ENCODE measurements at regions not wholly inside any gene's neighbourhood (a gene's known extent, or its start where the extent isn't known, plus 50 kb on each side); places are given as distances from the start of the nearest gene placed in this dataset.

- H3K27ac Mint-ChIP-seq (ENCODE audit: unreplicated experiment), result no peak overlapping the region
- no peak for DNase-seq
- no TSS peak for BruUV-seq (replicated peaks)
- H3K4me3 Mint-ChIP-seq (ENCODE audit: low read depth, unreplicated experiment), result no peak overlapping the region
- intact Hi-C loops (cut with micrococcal nuclease; ENCODE audit: unreplicated experiment), result no loop called here
- no peaks in the 10 kb centered on the region for H3K27me3 Mint-ChIP-seq (ENCODE audit: unreplicated experiment)
- CTCF ChIA-PET, result no interaction called here
- no peak for TF ChIP-seq CTCF (IDR thresholded peaks at IDR 0.05; ENCODE audit: unreplicated experiment)
- H3K4me1 Mint-ChIP-seq (ENCODE audit: low read depth, unreplicated experiment), result no peaks in the 10 kb centered on the region
- no peaks in the 10 kb centered on the region for H3K36me3 Mint-ChIP-seq (ENCODE audit: insufficient read depth, unreplicated experiment)
- H3K9me3 Mint-ChIP-seq (ENCODE audit: low read depth, unreplicated experiment), result peaks cover 6% of the 10 kb centered on the region
Observed at GRCh38 chr3:74347563-74348268, 266.7 kb downstream of the CNTN3 start.

GRCh38 chr3:74346896-74347295 is 267.6 kb downstream of the CNTN3 start:
- no peaks in the 10 kb centered on the region for H3K4me1 Mint-ChIP-seq (ENCODE audit: low read depth, unreplicated experiment)
- BruUV-seq (replicated peaks), result no TSS peak
- no peaks in the 10 kb centered on the region for H3K36me3 Mint-ChIP-seq (ENCODE audit: insufficient read depth, unreplicated experiment)
- TF ChIP-seq CTCF (IDR thresholded peaks at IDR 0.05; ENCODE audit: unreplicated experiment), result no peak
- H3K27ac Mint-ChIP-seq (ENCODE audit: unreplicated experiment), result no peak overlapping the region
- H3K27me3 Mint-ChIP-seq (ENCODE audit: unreplicated experiment), result no peaks in the 10 kb centered on the region
- peaks cover 3% of the 10 kb centered on the region for H3K9me3 Mint-ChIP-seq (ENCODE audit: low read depth, unreplicated experiment)
- intact Hi-C loops (cut with micrococcal nuclease; ENCODE audit: unreplicated experiment), result no loop called here
- CTCF ChIA-PET, result no interaction called here
- no peak overlapping the region for H3K4me3 Mint-ChIP-seq (ENCODE audit: low read depth, unreplicated experiment)
- DNase-seq, result no peak

GRCh38 chr3:74345701-74346100 is 268.8 kb downstream of the CNTN3 start:
- Mint-ChIP-seq H3K27me3 (ENCODE audit: unreplicated experiment) (no peaks in the 10 kb centered on the region), H3K36me3 (ENCODE audit: insufficient read depth, unreplicated experiment) (no peaks in the 10 kb centered on the region), H3K9me3 (ENCODE audit: low read depth, unreplicated experiment) (peaks cover 3% of the 10 kb centered on the region), H3K27ac (ENCODE audit: unreplicated experiment) (no peak overlapping the region), H3K4me3 (ENCODE audit: low read depth, unreplicated experiment) (no peak overlapping the region), H3K4me1 (ENCODE audit: low read depth, unreplicated experiment) (no peaks in the 10 kb centered on the region)
- intact Hi-C loops (cut with micrococcal nuclease; ENCODE audit: unreplicated experiment), result no loop called here
- no peak for DNase-seq
- no peak for TF ChIP-seq CTCF (IDR thresholded peaks at IDR 0.05; ENCODE audit: unreplicated experiment)
- BruUV-seq (replicated peaks), result no TSS peak
- CTCF ChIA-PET, result no interaction called here

GRCh38 chr3:74344865-74345440 is 269.5 kb downstream of the CNTN3 start:
- CTCF ChIA-PET, result no interaction called here
- Mint-ChIP-seq H3K4me1 (ENCODE audit: low read depth, unreplicated experiment) (no peaks in the 10 kb centered on the region), H3K9me3 (ENCODE audit: low read depth, unreplicated experiment) (peaks cover 6% of the 10 kb centered on the region), H3K4me3 (ENCODE audit: low read depth, unreplicated experiment) (no peak overlapping the region), H3K36me3 (ENCODE audit: insufficient read depth, unreplicated experiment) (no peaks in the 10 kb centered on the region), H3K27ac (ENCODE audit: unreplicated experiment) (no peak overlapping the region), H3K27me3 (ENCODE audit: unreplicated experiment) (no peaks in the 10 kb centered on the region)
- no TSS peak for BruUV-seq (replicated peaks)
- DNase-seq, result no peak
- no peak for TF ChIP-seq CTCF (IDR thresholded peaks at IDR 0.05; ENCODE audit: unreplicated experiment)
- intact Hi-C loops (cut with micrococcal nuclease; ENCODE audit: unreplicated experiment), result no loop called here

Data from Calu3 (cell line).